ENCODE measurements at regions not wholly inside any gene's neighbourhood (a gene's known extent, or its start where the extent isn't known, plus 50 kb on each side); places are given as distances from the start of the nearest gene placed in this dataset.
A peak's percentile ranks its signal among the peaks of the same experiment; 100 is the strongest.

DNA sequence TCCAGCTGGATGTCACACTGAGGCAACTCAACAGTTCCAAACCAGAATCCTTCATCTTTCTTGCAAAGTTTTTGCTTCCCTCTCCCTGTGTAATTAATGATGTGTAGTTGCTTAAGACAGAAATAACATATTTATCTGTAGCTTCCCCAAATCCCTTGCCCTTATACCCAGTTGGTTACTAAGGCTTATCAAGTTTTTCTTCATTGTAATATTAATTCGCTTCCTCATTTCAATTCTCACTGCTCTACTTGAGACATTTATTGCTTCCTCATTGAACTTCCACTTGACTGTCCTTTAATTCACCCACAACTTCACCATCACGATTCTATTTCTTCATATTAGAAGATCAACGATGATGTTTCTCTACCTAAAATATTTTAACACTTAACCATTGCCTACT lies 386.6 kb upstream of the CPEB2 start:
- ATAC-seq = no peak
- DNase-seq (ENCODE audit: missing footprints) = no peak
- intact Hi-C loops (cut with DNase I) = no loop called here

DNA sequence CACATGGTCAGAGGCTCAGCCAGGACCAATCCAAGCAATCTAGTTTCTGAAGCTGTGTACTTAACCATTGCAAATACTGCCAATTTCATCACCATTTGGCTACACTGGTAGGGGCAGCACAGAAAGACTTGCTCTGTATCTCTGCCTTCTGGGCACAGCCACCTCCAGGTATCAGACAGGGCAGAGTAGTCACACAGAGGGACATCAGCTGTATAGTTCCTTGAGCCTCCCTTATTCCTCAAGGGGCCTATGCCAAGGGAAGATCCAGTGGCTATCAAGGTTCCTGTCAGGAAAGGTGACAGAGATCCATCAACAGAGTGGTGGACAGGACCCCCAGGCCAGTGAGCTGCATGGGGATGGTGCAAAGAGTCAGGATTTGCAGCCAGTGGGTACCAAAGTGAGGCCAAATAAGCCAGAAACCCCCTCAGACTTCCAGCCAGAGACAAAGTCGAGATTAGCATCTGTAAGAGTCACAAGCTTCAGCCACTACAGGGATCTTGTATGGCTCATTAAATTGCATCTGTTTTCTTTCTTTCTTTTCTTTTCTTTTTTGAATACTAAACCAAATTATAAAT lies 381.6 kb upstream of the CPEB2 start:
- intact Hi-C loops (cut with DNase I) = loop anchor here (10.0 kb wide), 1 partner anchor 294 kb away; no protein-coding TSS in a partner anchor
- DNase-seq (ENCODE audit: missing footprints) = no peak
- no peak for ATAC-seq

DNA sequence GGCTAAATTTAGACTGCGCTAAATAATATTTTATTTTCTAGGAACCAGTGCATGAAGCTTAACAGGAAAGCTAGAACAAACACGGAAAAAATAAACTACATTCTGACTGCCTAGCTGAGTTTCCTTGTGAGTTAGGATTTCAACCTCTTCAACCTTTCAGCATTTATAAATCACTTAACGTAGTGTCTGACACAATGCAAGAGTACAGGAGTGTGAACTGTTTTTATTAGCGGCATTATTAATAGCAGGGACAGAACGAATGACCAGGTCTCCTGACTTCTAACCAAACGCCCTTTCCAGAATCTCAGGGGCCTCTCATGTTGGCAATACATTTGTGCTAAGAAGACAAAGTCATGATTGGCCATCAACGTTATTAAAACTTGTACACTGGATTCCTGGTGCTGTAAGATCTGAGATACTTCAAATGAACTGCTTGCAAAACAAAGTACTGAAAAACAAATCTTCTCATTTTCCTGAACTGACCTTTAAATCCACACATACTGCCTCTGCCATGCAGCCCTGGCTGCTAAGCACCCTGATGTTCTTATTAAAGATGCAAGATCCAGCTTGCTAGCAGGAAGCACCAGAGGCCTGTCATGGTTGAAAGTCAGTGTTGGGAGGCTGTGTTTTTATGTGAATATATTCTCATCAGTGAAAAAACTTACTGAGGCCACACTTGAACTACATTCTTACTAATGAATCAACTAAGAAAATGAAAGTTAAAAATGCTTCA lies 380.4 kb upstream of the CPEB2 start:
- ATAC-seq (peak; percentile 95), DNase-seq (ENCODE audit: missing footprints) (no peak)
- intact Hi-C loops (cut with DNase I) = loop anchor here (10.0 kb wide), 1 partner anchor 293 kb away; no protein-coding TSS in a partner anchor

DNA sequence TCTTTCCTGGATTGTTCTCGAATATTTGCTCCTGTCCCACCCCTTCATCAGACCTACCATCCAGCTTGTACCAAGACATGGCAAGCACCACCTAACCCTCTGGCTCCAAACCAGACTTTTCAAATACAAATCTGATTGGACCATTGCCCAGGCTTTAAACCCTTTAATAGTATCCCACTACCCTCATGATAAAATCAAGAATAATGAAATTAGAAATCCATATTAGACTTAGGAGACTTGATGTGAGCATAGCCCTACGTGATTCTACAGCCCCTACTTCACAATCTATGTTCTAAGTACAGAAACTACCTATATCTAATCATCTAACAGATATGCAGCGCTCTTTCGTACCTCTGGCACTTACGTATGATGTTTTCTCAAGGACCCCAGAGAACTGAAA lies 375.2 kb upstream of the CPEB2 start:
- DNase-seq (ENCODE audit: missing footprints) (no peak), ATAC-seq (no peak)
- intact Hi-C loops (cut with DNase I) = loop anchor here (10.0 kb wide), 1 partner anchor 288 kb away; no protein-coding TSS in a partner anchor

DNA sequence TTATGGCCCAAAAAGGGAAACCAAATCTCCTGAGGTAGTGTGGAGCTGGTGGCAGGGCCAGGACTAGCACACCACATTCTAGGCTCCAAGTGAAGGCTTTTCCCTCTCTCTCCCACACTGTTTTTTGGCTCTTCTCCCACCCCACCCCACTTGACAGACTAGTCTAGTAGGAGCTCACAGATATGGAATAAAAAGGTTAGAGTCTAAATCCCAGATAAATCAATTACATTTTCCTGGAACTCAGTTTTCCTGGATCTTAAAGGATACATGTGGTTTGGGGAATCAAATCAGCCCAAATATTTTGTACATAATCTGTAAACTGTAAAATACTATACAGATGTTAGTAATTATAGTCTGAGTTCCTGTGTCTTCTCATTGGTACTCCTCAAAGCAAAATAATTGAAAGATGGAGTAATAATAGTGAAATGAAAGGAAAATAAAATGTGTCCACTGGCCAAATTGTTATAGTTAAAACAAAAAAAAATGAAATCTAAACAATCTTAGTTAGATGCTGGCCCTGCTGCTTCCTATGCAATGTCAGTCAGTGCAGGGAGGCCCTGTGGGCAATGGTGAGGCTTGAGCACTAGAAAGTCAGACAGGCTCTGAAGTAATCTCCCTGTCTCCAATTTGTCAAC lies 370.4 kb upstream of the CPEB2 start:
- DNase-seq (ENCODE audit: missing footprints) (no peak), ATAC-seq (no peak)
- intact Hi-C loops (cut with DNase I) = no loop called here

DNA sequence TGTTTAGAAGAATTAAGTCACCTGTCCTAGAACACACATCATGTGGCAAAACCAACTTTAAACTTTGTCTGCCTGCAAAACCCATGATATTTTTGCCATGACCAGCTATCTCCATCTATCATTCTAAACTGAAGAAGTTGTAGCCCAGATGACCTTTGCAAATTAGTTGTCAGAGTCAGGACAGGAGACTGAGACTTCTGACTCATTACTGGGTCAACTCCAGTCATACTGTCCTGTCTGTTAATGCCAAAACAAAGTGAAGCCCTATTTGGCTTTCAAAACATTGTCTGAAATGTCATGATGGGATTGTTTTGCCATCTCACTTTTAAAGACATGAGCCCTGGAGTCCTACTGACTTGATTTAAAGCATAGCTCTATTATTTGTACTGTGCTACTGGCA lies 365.7 kb upstream of the CPEB2 start:
- DNase-seq (ENCODE audit: missing footprints) (no peak), ATAC-seq (no peak)
- intact Hi-C loops (cut with DNase I) = no loop called here

DNA sequence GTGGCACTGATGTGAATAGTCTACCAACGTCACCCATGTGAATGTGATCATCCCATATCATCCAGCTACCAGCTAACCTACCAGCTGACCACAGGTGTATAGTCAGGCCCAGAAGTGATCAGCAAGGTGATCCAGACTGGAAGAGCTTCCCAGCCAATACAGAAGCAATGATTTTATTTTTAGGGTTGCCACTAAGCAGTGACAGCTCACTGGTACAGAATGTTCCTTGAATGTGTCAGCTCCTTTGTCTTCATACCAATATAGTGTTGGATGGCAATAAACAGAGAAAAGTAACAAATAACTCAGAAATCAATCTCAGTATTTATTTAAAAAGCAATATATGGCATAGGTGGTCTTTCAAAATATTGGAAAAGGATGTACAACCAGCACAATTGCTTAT lies 361.8 kb upstream of the CPEB2 start:
- intact Hi-C loops (cut with DNase I) = no loop called here
- DNase-seq (ENCODE audit: missing footprints) (no peak), ATAC-seq (no peak)

DNA sequence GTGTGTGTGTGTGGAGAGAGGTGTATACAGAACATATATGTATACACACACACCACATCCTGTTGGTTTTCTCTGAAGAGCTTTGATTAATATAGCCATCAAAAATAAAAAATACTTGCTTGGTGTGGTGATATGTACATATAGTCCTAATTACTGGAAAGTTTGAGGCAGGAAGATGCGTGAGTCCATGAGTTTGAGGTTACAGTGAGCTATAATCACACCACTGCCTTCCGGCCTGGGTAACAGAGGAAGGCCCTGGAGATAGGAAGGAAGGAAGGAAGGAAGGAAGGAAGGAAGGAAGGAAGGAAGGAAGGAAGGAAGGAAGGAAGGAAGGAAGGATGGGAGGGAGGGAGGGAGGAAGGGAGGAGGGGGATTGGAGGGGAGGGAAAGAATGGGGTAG lies 360.4 kb upstream of the CPEB2 start:
- no peak for ATAC-seq
- DNase-seq (ENCODE audit: missing footprints) = no peak
- intact Hi-C loops (cut with DNase I) = no loop called here

DNA sequence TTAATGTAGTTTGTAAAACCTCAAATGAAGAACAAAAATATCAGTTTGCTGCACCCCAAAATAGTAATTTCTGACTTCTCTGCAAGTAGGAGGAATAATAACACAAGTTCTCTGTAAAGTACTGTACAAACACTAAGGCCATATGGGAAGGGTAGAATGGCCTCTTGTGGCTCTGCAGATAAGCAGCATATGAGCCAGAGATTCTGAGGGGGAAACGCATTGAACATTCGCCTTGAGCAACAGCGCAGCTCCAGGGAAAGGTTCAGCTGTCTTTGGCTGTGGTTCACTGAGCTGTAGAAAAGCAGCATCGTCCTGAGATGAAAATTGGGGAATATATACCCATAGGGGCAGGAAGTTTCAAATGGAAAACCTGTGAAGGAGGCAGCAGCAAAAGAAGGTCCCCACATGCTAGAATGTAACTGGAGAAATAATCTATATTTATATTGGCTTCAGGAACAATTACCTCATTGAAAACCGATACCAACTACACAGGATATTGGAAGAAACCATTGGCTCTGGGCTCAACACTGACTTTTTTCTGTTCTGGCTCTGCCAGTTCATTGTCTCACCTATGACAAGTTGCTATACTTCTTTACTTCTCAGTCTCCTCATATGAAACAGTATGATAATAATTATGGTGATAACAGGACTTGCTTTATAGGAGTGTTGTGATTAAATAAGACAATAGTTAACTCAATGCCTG lies 357.6 kb upstream of the CPEB2 start:
- ATAC-seq = no peak
- intact Hi-C loops (cut with DNase I) = no loop called here

DNA sequence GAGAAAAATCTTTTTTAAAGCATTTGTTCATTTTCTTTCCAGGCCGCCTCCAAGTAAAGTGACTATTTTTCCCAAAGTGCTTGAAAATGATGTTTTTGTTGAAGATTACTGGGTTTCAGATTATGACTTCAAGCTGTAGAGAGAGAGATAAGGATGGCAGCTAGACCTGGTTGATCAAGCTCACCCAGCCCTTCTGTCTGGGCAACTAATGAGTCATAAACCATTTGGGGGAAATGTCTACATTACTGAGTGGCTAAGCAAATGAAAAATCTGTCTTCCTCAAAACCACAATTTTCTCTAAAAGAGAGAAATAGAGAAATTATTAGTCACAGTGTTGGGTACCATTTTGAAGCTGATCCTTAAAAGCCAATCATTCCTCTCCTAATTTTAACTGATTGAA lies 355.4 kb upstream of the CPEB2 start:
- intact Hi-C loops (cut with DNase I) = no loop called here

More for the DNA sequence above, 357.6 kb upstream of the CPEB2 start:
- no peak for DNase-seq (ENCODE audit: missing footprints)

DNA sequence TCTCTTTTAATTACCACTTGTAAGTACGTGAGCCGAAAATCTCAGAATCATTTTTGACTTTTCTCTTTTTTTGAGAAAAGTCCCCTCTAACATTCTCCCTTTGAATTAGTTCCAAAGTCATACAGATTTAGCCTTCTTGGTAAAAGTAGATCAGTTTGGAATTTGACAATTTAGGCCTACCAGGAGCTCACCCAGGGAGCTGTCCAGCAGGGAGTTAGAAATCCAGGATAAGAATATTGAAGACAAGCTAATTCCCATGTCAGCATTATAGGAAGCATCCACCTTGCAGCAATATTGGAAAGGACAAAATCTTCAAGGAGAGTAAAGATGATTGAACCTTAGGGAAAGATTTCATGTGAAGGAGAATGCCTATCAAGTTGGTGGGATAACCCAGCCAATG lies 352.2 kb upstream of the CPEB2 start:
- intact Hi-C loops (cut with DNase I) = no loop called here
- no peak for ATAC-seq

More for the DNA sequence above, 355.4 kb upstream of the CPEB2 start:
- ATAC-seq = no peak
- DNase-seq (ENCODE audit: missing footprints) = no peak

DNA sequence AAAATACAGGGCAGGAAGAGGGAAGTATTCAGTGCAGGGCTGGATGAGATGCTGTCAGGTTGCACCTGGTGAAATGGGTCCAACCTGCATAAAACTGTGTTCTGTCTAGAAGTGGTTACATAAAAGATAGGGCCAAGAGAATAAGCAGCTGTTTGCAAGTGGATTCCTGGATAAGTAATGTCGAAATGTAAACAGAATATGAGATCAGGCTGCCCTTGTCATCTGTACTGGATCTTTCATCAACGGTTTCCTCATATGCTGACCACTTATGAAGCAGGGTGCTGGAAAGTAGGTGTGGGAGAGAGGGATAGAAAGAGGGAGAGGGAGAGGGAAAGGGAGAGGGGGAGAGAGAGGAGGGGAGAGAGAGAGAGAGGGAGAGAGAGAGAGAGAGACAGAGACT lies 349.8 kb upstream of the CPEB2 start:
- no peak for ATAC-seq
- intact Hi-C loops (cut with DNase I) = no loop called here

More for the DNA sequence above, 352.2 kb upstream of the CPEB2 start:
- DNase-seq (ENCODE audit: missing footprints) = no peak

DNA sequence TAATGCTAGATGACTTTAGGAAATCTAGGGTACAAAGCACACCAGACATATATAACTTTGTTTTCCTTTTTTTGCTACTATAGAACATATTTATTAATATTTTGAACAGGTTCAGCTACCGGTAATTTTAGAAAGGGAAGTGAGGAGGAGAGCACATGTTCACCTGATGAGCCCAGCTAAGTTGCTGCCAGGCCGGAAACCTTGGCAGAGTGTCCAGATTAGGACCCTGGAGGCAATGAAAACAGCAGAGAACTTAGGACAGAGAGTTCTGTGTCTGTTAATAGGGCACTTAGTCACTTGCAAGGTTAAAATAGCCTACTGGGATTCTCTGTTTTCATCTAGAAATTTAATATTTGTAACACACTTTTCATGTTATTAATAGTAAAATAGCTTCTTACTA lies 348.9 kb upstream of the CPEB2 start:
- ATAC-seq (no peak), DNase-seq (ENCODE audit: missing footprints) (no peak)
- intact Hi-C loops (cut with DNase I) = no loop called here

More for the DNA sequence above, 349.8 kb upstream of the CPEB2 start:
- no peak for DNase-seq (ENCODE audit: missing footprints)

DNA sequence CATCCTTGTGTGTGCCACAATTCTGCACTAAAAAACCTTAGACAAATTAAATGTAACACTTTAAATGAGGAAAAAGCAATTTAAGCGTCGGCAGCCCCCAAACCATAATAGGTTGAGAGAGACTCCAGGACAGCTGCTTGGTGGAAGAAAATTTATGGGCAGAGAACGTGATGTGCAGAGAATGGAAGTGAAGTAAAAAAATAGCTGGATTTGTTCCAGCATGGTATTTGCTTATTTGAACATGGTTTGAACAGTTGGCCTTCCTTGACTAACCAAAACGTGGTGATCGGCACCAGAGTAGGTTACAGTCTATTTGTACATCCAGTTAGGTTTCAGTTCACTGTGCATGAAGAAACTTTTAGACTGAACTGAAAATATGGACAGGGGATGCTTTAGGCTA lies 343.0 kb upstream of the CPEB2 start:
- intact Hi-C loops (cut with DNase I) = no loop called here
- ATAC-seq = no peak
- DNase-seq (ENCODE audit: missing footprints) = no peak

DNA sequence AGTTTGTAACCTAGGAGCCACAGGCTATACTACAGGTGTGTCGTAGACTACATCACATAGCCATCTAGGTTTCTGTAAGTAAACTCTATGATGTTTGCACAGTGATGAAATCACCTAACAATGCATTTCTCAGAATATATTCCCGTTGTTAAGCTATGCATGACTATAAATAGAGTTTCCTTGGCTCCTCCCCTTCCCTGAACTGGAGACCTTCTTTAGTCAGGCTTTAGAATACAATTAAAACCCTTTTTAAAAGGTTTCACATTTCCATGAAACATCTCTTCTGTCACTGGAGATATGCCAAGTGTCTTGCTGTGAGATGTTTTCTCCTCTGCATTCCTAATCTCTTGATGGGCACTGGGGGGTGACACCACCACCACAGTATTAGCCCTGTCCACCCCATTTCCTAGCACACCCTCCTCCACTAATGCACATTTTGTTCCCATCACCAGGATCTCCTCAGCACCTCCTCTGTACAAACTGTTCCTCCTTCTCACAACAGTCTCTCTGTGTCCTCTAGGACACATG lies 334.6 kb upstream of the CPEB2 start:
- DNase-seq (ENCODE audit: missing footprints) (no peak), ATAC-seq (no peak)
- intact Hi-C loops (cut with DNase I) = no loop called here

DNA sequence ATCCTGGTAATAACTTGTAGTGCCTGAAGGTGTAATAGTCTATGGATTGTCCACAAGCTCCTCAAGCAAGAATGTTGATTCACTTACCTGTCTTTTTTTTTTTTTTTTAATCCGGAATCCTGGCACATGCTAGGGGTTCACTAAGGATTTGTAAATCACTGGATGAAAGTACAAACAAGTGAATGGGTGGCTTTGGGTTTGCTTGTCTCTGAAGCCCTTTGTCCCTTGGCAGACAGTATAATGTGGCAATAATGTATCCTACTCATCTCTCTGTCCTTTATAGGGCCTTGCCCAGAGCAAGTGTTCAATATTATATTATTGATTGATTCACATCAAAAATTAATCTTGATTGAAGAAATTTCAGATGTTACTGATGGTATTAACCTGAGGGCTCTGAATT lies 334.0 kb upstream of the CPEB2 start:
- intact Hi-C loops (cut with DNase I) = no loop called here
- no peak for DNase-seq (ENCODE audit: missing footprints)
- no peak for ATAC-seq

DNA sequence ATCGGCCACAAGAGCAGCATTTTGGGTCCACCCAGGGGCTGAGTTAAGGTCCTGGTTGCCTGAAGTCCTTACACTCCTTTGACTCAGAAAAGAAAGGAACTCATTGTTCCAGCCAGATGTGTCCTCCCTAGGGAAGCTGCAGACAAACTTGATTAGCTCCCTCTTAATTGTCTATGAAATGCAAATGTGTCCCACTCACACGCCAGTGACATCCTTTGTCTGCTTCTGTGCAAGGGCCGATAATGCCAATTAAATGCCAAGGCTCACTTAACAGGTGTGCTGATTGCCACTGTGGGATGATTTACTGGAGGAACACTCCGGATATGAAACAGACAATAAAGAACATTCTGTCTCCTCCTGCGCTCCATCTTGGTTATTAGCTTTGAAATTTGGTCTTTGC lies 332.9 kb upstream of the CPEB2 start:
- intact Hi-C loops (cut with DNase I) = no loop called here
- ATAC-seq (no peak), DNase-seq (ENCODE audit: missing footprints) (no peak)

DNA sequence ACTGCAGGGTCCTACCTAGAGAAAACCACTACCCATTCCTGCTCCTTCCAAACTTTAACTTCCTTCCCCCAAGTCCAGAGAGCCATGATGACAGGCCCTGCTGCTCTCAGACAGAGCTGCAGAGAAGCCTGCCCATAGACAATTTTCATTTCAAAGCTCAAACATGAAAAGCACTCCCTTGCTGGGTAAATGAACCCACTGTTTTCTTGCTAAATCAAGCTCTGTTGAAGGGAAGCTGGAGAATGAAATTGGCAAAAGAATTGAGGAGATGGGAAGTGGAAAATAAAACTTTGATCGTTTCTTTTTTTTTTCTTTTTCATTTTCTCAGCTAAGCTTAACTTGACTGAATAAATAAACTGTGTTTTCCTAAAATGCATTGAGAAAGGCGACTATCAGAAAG lies 331.1 kb upstream of the CPEB2 start:
- DNase-seq (ENCODE audit: missing footprints) = no peak
- no peak for ATAC-seq
- intact Hi-C loops (cut with DNase I) = no loop called here

DNA sequence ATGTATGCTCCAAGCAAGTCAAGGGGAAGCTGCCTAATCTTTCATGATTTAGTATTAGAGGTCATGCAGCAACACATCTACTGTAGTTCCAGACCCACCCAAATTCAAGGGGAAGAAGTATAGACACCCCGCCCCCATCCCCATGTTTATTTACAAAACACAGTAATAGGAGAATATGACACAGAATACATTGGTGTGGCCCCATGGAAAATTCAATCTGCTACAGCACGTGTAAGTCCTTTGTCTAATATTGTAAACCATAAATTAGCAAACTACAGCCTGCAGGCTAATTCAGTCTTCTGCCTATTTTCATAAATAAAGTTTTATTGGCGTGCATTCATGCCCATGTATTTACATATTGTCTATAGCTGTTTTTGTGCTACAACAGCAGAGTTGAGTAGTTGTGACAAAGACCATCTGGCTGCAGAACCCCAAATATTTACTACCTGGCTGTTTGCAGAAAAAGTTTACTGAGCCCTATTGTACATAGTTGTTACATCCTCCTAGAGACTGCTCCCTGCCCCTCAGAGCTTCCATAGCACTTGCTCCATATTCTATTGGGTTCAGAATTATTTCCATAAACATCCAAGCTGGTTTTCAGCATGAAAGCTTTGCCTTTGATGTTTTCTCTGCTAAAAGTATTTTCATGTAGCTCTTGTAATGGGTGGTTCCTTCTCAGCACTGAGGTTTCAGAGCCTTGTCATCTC lies 326.8 kb upstream of the CPEB2 start:
- ATAC-seq = no peak
- no peak for DNase-seq (ENCODE audit: missing footprints)
- intact Hi-C loops (cut with DNase I) = no loop called here

Measured in Right ventricle myocardium inferior (tissue), 1 donor.